Panc1 (cell line): ENCODE measurements at regions not wholly inside any gene's neighbourhood (a gene's known extent, or its start where the extent isn't known, plus 50 kb on each side); places are given as distances from the start of the nearest gene placed in this dataset.

Experiments used
- CTCF ChIP-seq: fragments of 450-650 bp; IDR thresholded peaks from 2 replicates; pipeline ENCODE4 v1.5.1; 2017; ENCODE audit warnings: mild to moderate bottlenecking
- POLR2AphosphoS5 ChIP-seq: IDR thresholded peaks from 2 replicates; pipeline ENCODE4 v1.6.1; 2012; ENCODE audit warnings: mild to moderate bottlenecking, low read depth, low read length, moderate library complexity
- REST ChIP-seq, 2 experiments: IDR thresholded peaks; 2 replicates each; pipeline ENCODE4 v1.6.1; 2011 to 2012; ENCODE audit warnings: low read depth in 2 of 2, control low read depth in 1 of 2, low read length in 1 of 2, mild to moderate bottlenecking in 1 of 2, moderate library complexity in 1 of 2; ENCODE audit not compliant: insufficient read depth in 1 of 2

GRCh38 chr14:53851394-53852090 lies 105.1 kb downstream of the BMP4 start:
- no peak for TF ChIP-seq POLR2AphosphoS5
- TF ChIP-seq CTCF, result no peak
- TF ChIP-seq REST (IDR thresholded peaks at IDR 0.05; ENCODE audit: insufficient read depth in 1 of 2, low read depth in 2 of 2, low read length in 1 of 2), result no peak
